GM19324 (cell line): ENCODE measurements at regions not wholly inside any gene's neighbourhood (a gene's known extent, or its start where the extent isn't known, plus 50 kb on each side); places are given as distances from the start of the nearest gene placed in this dataset.

Experiments
- ATAC-seq: cut with Tn5 transposase; IDR thresholded peaks from one replicate; pipeline ENCODE4 v1.9.1; 2021; ENCODE audit warnings: mild to moderate bottlenecking, moderate library complexity; ENCODE audit not compliant: unreplicated experiment, low FRiP score

- no peak for ATAC-seq
Observed at GRCh38 chr5:74304536-74304935, 336.0 kb downstream of the ENC1 start.

- ATAC-seq = no peak
Observed at GRCh38 chr5:74303578-74303977, 336.9 kb downstream of the ENC1 start.

- no peak for ATAC-seq
Observed at GRCh38 chr5:74301576-74301975, 339.0 kb downstream of the ENC1 start.

GRCh38 chr5:74300808-74301389 is 339.6 kb downstream of the ENC1 start:
- ATAC-seq = no peak

GRCh38 chr5:74299833-74300232 is 340.7 kb downstream of the ENC1 start:
- ATAC-seq = no peak

- no peak for ATAC-seq
Observed at GRCh38 chr5:74296685-74297408, 343.7 kb downstream of the ENC1 start.

- ATAC-seq = no peak
Observed at GRCh38 chr5:74295676-74296075, 344.9 kb downstream of the ENC1 start.

GRCh38 chr5:74295141-74295540 is 345.4 kb downstream of the ENC1 start:
- ATAC-seq = no peak

- no peak for ATAC-seq
Observed at GRCh38 chr5:74294231-74294705, 346.3 kb downstream of the ENC1 start.

- ATAC-seq = no peak
Observed at GRCh38 chr5:74293182-74293581, 347.3 kb downstream of the ENC1 start.

GRCh38 chr5:74290634-74291241 is 349.8 kb downstream of the ENC1 start:
- no peak for ATAC-seq

GRCh38 chr5:74289691-74290090 is 350.8 kb downstream of the ENC1 start:
- no peak for ATAC-seq

- ATAC-seq = no peak
Observed at GRCh38 chr5:74289238-74289637, 351.3 kb downstream of the ENC1 start.

- ATAC-seq = no peak
Observed at GRCh38 chr5:74288448-74289108, 351.9 kb downstream of the ENC1 start.

- no peak for ATAC-seq
Observed at GRCh38 chr5:74288038-74288437, 352.5 kb downstream of the ENC1 start.

GRCh38 chr5:74286734-74287695 is 353.5 kb downstream of the ENC1 start:
- no peak for ATAC-seq

- no peak for ATAC-seq
Observed at GRCh38 chr5:74285675-74286280, 354.8 kb downstream of the ENC1 start.

GRCh38 chr5:74282490-74282889 is 358.0 kb downstream of the ENC1 start:
- no peak for ATAC-seq

- no peak for ATAC-seq
Observed at GRCh38 chr5:74281166-74281565, 359.4 kb downstream of the ENC1 start.

GRCh38 chr5:74280306-74280705 is 360.2 kb downstream of the ENC1 start:
- no peak for ATAC-seq
